HS-5 (cell line): ENCODE measurements at regions not wholly inside any gene's neighbourhood (a gene's known extent, or its start where the extent isn't known, plus 50 kb on each side); places are given as distances from the start of the nearest gene placed in this dataset.

ENCODE experiments used
- DNase-seq: peaks from one replicate; pipeline ENCODE4 v3.0.0-alpha.2; 2012; ENCODE audit warnings: low read depth

GRCh38 chr5:135120951-135121350 is 86.9 kb upstream of the PITX1 start:
- no peak for DNase-seq

- no peak for DNase-seq
These were observed 85.5 kb upstream of the PITX1 start for GRCh38 chr5:135119481-135119880.

GRCh38 chr5:135117590-135117989 is 83.6 kb upstream of the PITX1 start:
- no peak for DNase-seq

- DNase-seq = no peak
These were observed 82.1 kb upstream of the PITX1 start for GRCh38 chr5:135116160-135116561.

- no peak for DNase-seq
These were observed 81.6 kb upstream of the PITX1 start for GRCh38 chr5:135115591-135115990.

- DNase-seq = no peak
These were observed 80.7 kb upstream of the PITX1 start for GRCh38 chr5:135114759-135115158.

GRCh38 chr5:135112008-135112725 is 78.1 kb upstream of the PITX1 start:
- DNase-seq = no peak

- DNase-seq = no peak
These were observed 77.0 kb upstream of the PITX1 start for GRCh38 chr5:135110785-135111596.

- DNase-seq = no peak
These were observed 75.0 kb upstream of the PITX1 start for GRCh38 chr5:135108992-135109391.

GRCh38 chr5:135108569-135108968 is 74.5 kb upstream of the PITX1 start:
- DNase-seq = no peak

GRCh38 chr5:135107986-135108385 is 74.0 kb upstream of the PITX1 start:
- no peak for DNase-seq

GRCh38 chr5:135106610-135107471 is 72.8 kb upstream of the PITX1 start:
- DNase-seq = no peak

- DNase-seq = no peak
These were observed 72.1 kb upstream of the PITX1 start for GRCh38 chr5:135106136-135106535.

- no peak for DNase-seq
These were observed 71.1 kb upstream of the PITX1 start for GRCh38 chr5:135105105-135105484.

- DNase-seq = no peak
These were observed 69.5 kb upstream of the PITX1 start for GRCh38 chr5:135103575-135103853.

- no peak for DNase-seq
These were observed 68.9 kb upstream of the PITX1 start for GRCh38 chr5:135102716-135103574.

- DNase-seq = no peak
These were observed 66.4 kb upstream of the PITX1 start for GRCh38 chr5:135100431-135100830.

- no peak for DNase-seq
These were observed 66.0 kb upstream of the PITX1 start for GRCh38 chr5:135100011-135100410.

GRCh38 chr5:135097390-135097789 is 63.4 kb upstream of the PITX1 start:
- no peak for DNase-seq

GRCh38 chr5:135095871-135096270 is 61.8 kb upstream of the PITX1 start:
- no peak for DNase-seq

GRCh38 chr5:135095052-135095715 is 61.2 kb upstream of the PITX1 start:
- no peak for DNase-seq
